Osteocyte (in vitro differentiated cells): ENCODE measurements at regions not wholly inside any gene's neighbourhood (a gene's known extent, or its start where the extent isn't known, plus 50 kb on each side); places are given as distances from the start of the nearest gene placed in this dataset.
"Not testable (repeated sequence)": the region's sequence is repeated elsewhere in the genome, so short reads cannot be mapped to it uniquely, and the experiment has no call there.

ENCODE experiments used
- DNase-seq: peaks from one replicate; pipeline ENCODE4 v3.0.0; 2021; ENCODE audit warnings: mixed read lengths; ENCODE audit not compliant: unreplicated experiment; ENCODE audit errors: extremely low spot score
- H3K27ac Mint-ChIP-seq: one replicate; pipeline ENCODE4 v1.8.0; 2021; ENCODE audit warnings: mild to moderate bottlenecking, mixed read lengths; ENCODE audit not compliant: unreplicated experiment
- H3K27me3 Mint-ChIP-seq: one replicate; pipeline ENCODE4 v1.8.0; 2021; ENCODE audit warnings: mixed read lengths; ENCODE audit not compliant: unreplicated experiment
- H3K36me3 Mint-ChIP-seq: one replicate; pipeline ENCODE4 v1.8.0; 2021; ENCODE audit warnings: mixed read lengths; ENCODE audit not compliant: unreplicated experiment
- H3K4me1 Mint-ChIP-seq: one replicate; pipeline ENCODE4 v1.8.0; 2021; ENCODE audit warnings: mixed read lengths; ENCODE audit not compliant: unreplicated experiment
- H3K4me3 Mint-ChIP-seq: one replicate; pipeline ENCODE4 v1.8.0; 2021; ENCODE audit warnings: mild to moderate bottlenecking, moderate library complexity, mixed read lengths; ENCODE audit not compliant: unreplicated experiment
- H3K9me3 Mint-ChIP-seq: one replicate; pipeline ENCODE4 v1.8.0; 2021; ENCODE audit warnings: mixed read lengths; ENCODE audit not compliant: unreplicated experiment
- CTCF ChIP-seq: fragments of 200-600 bp; sonication (generic); IDR thresholded peaks from 2 replicates; pipeline ENCODE4 v1.5.0; 2021; ENCODE audit warnings: antibody characterized with exemption, mild to moderate bottlenecking, moderate library complexity

GRCh38 chr5:33102551-33102950 is 338.2 kb upstream of the TARS1 start:
- no peak for TF ChIP-seq CTCF
- H3K27ac Mint-ChIP-seq = no peak overlapping the region
- peaks cover 31% of the 10 kb centered on the region for H3K9me3 Mint-ChIP-seq
- H3K36me3 Mint-ChIP-seq = peaks cover 3% of the 10 kb centered on the region
- H3K4me3 Mint-ChIP-seq = no peak overlapping the region
- H3K4me1 Mint-ChIP-seq = peaks cover 9% of the 10 kb centered on the region
- H3K27me3 Mint-ChIP-seq = no peaks in the 10 kb centered on the region
- DNase-seq = no peak

- no peaks in the 10 kb centered on the region for H3K27me3 Mint-ChIP-seq
- peaks cover 2% of the 10 kb centered on the region for H3K36me3 Mint-ChIP-seq
- H3K9me3 Mint-ChIP-seq = peaks cover 33% of the 10 kb centered on the region
- peaks cover 8% of the 10 kb centered on the region for H3K4me1 Mint-ChIP-seq
- no peak overlapping the region for H3K4me3 Mint-ChIP-seq
- TF ChIP-seq CTCF = no peak
- no peak overlapping the region for H3K27ac Mint-ChIP-seq
- DNase-seq = no peak
Observed at GRCh38 chr5:33105521-33105941, 335.2 kb upstream of the TARS1 start.

- H3K27me3 Mint-ChIP-seq, H3K4me1 Mint-ChIP-seq, H3K4me3 Mint-ChIP-seq, H3K27ac Mint-ChIP-seq, DNase-seq, H3K36me3 Mint-ChIP-seq: not testable (repeated sequence)
- H3K9me3 Mint-ChIP-seq = peaks cover 31% of the 10 kb centered on the region
Observed at GRCh38 chr5:33110496-33110895, 330.3 kb upstream of the TARS1 start.

GRCh38 chr5:33114361-33114760 is 326.4 kb upstream of the TARS1 start:
- H3K4me3 Mint-ChIP-seq = no peak overlapping the region
- H3K27me3 Mint-ChIP-seq = no peaks in the 10 kb centered on the region
- no peak for DNase-seq
- peaks cover 4% of the 10 kb centered on the region for H3K36me3 Mint-ChIP-seq
- peaks cover 27% of the 10 kb centered on the region for H3K9me3 Mint-ChIP-seq
- no peaks in the 10 kb centered on the region for H3K4me1 Mint-ChIP-seq
- no peak overlapping the region for H3K27ac Mint-ChIP-seq
- no peak for TF ChIP-seq CTCF

- Mint-ChIP-seq H3K9me3 (peaks cover 22% of the 10 kb centered on the region), H3K27me3 (no peaks in the 10 kb centered on the region), H3K4me1 (peaks cover 4% of the 10 kb centered on the region), H3K4me3 (no peak overlapping the region), H3K27ac (no peak overlapping the region), H3K36me3 (peaks cover 4% of the 10 kb centered on the region)
- no peak for DNase-seq
- TF ChIP-seq CTCF = no peak
Observed at GRCh38 chr5:33115467-33115866, 325.3 kb upstream of the TARS1 start.
